SK-N-MC (cell line): ENCODE measurements at regions not wholly inside any gene's neighbourhood (a gene's known extent, or its start where the extent isn't known, plus 50 kb on each side); places are given as distances from the start of the nearest gene placed in this dataset.

ENCODE experiments used
- EZH2 ChIP-seq: fragments of 200-600 bp; sonication (generic); IDR thresholded peaks from one replicate; pipeline ENCODE4 v1.6.1; 2017; ENCODE audit warnings: antibody characterized with exemption
- FOXP2 ChIP-seq: optimal IDR thresholded peaks from 2 replicates; pipeline ENCODE3; 2011; ENCODE audit warnings: mild to moderate bottlenecking, moderate library complexity; ENCODE audit not compliant: insufficient read depth; ENCODE audit errors: extremely low read length, control extremely low read depth
- POLR2AphosphoS5 ChIP-seq: IDR thresholded peaks from 2 replicates; pipeline ENCODE4 v1.6.1; 2012; ENCODE audit warnings: mild to moderate bottlenecking, low read depth, low read length, borderline replicate concordance

- TF ChIP-seq POLR2AphosphoS5, result no peak
- no peak for TF ChIP-seq EZH2
- no peak for TF ChIP-seq FOXP2
These were observed 277.7 kb downstream of the FAM72C start for GRCh38 chr1:143694085-143694484.
